Esophagus squamous epithelium (tissue), 4 donors: ENCODE measurements at regions not wholly inside any gene's neighbourhood (a gene's known extent, or its start where the extent isn't known, plus 50 kb on each side); places are given as distances from the start of the nearest gene placed in this dataset.

ENCODE experiments used
- POLR2A ChIP-seq, 4 donors: fragments of 450-650 bp; IDR thresholded peaks; one replicate each; pipeline ENCODE4 v1.6.1; 2017; ENCODE audit warnings: antibody characterized with exemption in 4 of 4, mild to moderate bottlenecking in 4 of 4, moderate library complexity in 3 of 4
- TF ChIP-seq, protein P1 (sequence below), 6 experiments: fragments of 450-650 bp in 4 of 6; fragments of 200-600 bp in 2 of 6; sonication (generic) in 2 of 6; IDR thresholded peaks; one replicate each; pipeline ENCODE4 v1.5.1; 2016 to 2019; ENCODE audit warnings: antibody characterized with exemption in 6 of 6, mild to moderate bottlenecking in 4 of 6, moderate library complexity in 4 of 6

DNA sequence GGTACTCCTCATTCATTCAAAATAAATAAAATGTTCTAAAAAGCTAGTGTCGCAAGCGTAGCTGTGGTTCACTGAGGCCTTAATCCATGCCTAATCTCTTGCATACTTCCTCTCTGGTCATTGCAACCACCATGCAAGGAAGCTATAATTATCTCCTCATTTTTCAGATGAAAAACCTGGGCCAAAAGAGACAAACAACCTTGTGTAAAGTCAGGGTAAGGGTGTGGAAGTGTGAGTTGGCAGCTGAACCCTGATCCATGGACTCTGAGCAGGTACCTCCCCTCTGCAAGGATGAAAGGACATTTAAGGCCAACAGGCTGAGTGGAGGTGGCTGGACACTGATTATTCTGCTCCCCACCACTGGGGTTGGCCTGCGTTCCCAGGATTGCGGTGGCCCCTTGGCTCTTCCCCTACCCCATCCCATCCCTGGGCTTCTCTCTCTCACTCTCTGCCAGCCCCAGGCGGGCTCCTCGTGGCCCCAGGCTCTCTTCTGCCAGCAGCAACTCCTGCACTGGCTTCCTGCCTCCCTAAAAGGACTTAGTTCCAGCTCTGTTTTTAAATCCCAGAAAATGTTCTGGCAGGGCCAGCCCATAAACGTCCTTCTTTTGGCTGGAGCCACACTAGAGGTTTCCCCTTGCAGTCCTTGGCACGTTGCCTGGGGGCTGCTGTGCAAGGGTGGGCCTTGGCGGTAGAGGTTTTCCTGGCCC lies 72.0 kb upstream of the AFF3 start:
- TF ChIP-seq, protein P1, sequence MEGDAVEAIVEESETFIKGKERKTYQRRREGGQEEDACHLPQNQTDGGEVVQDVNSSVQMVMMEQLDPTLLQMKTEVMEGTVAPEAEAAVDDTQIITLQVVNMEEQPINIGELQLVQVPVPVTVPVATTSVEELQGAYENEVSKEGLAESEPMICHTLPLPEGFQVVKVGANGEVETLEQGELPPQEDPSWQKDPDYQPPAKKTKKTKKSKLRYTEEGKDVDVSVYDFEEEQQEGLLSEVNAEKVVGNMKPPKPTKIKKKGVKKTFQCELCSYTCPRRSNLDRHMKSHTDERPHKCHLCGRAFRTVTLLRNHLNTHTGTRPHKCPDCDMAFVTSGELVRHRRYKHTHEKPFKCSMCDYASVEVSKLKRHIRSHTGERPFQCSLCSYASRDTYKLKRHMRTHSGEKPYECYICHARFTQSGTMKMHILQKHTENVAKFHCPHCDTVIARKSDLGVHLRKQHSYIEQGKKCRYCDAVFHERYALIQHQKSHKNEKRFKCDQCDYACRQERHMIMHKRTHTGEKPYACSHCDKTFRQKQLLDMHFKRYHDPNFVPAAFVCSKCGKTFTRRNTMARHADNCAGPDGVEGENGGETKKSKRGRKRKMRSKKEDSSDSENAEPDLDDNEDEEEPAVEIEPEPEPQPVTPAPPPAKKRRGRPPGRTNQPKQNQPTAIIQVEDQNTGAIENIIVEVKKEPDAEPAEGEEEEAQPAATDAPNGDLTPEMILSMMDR (IDR thresholded peaks at IDR 0.05) = no peak
- TF ChIP-seq POLR2A (IDR thresholded peaks at IDR 0.05) = no peak
